ENCODE measurements at regions not wholly inside any gene's neighbourhood (a gene's known extent, or its start where the extent isn't known, plus 50 kb on each side); places are given as distances from the start of the nearest gene placed in this dataset.
"Not testable (repeated sequence)": the region's sequence is repeated elsewhere in the genome, so short reads cannot be mapped to it uniquely, and the experiment has no call there.

DNA sequence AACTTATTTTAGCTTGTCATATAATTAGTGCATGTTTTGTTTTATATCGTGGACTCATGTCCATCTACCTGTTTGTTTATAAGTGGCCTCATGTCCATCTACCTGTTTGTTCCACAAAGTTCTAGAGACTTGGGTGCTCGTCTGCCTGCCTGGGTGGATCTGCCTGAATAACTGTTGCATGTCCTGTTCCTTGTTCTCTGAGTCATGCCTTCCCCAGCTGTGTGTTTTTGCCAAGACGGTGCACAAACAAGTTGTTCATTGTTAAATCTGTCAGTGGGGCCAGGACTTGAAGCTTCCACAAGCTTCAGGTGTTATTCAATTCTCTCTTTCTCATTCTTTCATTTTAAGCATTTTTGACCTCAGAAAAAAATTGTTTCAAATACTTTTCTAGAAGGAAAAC, 358.0 kb upstream of the CITED2 start:
- intact Hi-C loops (cut with DNase I): no loop called here
- DNase-seq (ENCODE audit: missing footprints): no peak
- no peak for ATAC-seq

- no peak for ATAC-seq
- intact Hi-C loops (cut with DNase I): no loop called here
- no peak for DNase-seq (ENCODE audit: missing footprints)
Measured at GRCh38 chr6:139730340-139730974, 356.0 kb upstream of the CITED2 start.

DNA sequence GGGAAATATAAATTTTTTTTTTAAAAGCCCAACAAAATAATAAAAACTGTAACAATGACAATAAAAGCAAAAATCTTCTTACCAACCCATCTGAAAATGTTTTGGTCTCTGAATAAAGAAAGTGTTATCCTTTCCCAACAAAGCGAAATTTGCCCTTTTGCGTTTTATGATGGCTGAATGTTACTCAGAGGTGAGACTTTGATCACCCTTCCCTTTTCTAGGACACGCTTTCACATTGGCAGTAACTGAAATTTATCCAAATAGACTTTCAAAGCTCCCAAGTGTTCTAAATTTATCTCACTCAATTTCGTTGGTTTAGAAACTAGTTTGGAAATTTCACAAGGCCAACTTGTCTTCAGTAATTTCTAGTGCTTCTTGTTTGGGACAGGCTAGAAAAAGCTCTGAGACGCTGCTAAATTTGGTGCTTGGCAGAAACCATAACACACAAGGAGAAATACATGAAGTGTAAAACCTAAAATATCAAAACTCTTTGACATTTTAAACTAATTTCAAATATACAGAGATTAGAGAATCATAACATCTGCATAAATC, 354.5 kb upstream of the CITED2 start:
- DNase-seq (ENCODE audit: missing footprints): no peak
- ATAC-seq: no peak
- intact Hi-C loops (cut with DNase I): no loop called here

GRCh38 chr6:139726272-139726671, 351.8 kb upstream of the CITED2 start:
- DNase-seq (ENCODE audit: missing footprints); ATAC-seq; intact Hi-C loops (cut with DNase I): not testable (repeated sequence)

DNA sequence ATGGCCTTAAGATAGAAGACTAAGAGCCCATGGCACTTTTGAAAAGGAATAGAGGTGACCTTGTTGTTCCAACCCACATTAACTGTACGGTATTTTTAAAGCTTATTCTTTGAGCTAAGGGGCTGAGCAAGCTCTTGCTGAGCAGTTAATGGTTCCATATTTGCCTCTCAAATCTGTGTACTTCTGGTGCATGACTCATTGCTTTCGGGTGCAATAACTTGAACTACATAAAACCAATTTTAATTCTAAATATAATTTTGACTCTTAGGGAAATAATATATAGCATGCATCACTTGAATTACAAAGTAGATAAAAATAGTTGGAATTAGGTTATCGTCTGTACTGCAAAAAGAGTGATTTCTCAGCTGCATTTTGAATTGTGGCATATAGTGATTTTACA, 348.1 kb upstream of the CITED2 start:
- no peak for ATAC-seq
- intact Hi-C loops (cut with DNase I): no loop called here
- DNase-seq (ENCODE audit: missing footprints): no peak

DNA sequence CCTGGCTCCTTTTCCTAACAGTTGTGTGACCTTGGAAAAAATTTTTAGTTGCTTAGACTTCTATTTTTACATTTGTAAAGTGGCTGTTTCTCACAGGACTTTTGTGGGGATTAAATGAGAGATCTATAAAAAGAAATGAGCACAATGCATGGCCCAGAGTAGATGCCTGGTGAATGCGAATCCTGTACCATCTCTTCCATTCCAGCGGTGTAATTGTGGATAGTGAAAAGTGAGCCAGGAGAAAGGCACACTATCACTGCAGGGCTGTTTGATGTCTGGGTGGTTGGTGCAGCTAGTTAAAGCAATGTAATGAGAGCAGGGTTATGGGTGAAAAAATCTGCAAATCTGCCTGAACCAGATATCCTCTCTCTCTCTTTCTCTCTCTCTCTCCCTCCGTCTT, 347.5 kb upstream of the CITED2 start:
- intact Hi-C loops (cut with DNase I): no loop called here
- ATAC-seq (no peak), DNase-seq (ENCODE audit: missing footprints) (no peak)

GRCh38 chr6:139713900-139714506, 339.6 kb upstream of the CITED2 start:
- intact Hi-C loops (cut with DNase I): no loop called here
- ATAC-seq: no peak

DNA sequence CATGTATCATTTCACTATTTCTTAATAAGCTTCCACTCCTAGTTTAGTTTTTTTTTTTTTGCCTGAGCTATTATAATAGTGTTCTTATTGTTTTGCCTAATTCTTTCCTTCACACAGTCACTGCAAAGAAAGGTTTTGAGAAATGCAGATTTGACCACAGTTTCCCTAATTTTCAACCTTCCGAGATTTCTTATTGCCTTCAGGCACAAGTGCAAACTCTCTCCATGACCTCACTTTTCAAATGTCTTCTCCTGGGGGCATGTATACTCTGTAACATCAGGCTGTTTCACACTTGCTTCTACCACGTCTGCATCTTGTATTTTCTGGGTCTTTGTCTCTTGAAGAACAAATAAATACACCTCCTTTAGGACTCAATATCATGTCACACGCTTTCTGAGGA, 339.0 kb upstream of the CITED2 start:
- intact Hi-C loops (cut with DNase I): no loop called here
- no peak for ATAC-seq
- no peak for DNase-seq (ENCODE audit: missing footprints)

More at GRCh38 chr6:139713900-139714506, 339.6 kb upstream of the CITED2 start:
- no peak for DNase-seq (ENCODE audit: missing footprints)

GRCh38 chr6:139712830-139713229, 338.4 kb upstream of the CITED2 start:
- ATAC-seq: no peak
- DNase-seq (ENCODE audit: missing footprints): no peak
- intact Hi-C loops (cut with DNase I): no loop called here

DNA sequence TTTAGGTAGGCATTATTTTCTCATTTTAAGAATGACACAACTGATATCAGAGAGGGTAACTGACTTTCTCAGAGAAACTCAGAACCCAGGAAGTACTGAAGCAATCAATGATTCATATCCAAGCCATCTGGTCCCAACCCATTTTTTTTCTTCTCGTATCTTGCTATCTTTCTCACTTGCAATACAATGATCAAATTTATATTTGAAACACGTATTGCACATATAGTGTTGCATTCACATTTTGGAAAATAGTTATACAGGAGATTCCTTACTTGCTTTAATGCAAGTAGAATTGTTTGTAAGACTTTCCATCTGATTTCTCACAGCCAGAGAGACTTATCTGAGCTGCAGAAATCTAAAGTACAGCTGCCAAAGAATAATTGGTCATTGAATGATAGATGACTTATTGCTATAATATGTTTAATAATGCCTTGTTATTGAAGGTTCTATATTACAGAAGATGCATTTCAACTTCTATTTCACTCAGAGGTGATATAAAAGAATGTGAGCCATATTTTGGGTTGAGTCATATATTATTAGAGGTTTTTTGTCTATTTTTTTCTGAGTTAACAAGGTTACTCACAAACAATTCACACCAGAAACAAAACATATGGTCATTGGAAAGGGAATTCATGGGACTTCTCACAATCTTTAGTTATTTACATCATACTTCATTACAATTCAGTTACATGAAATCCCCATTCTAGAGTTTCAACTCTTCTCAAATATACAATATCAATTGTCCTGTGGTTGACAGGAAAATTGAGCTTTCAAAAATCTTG, 337.5 kb upstream of the CITED2 start:
- intact Hi-C loops (cut with DNase I): no loop called here
- DNase-seq (ENCODE audit: missing footprints) (no peak), ATAC-seq (no peak)

- ATAC-seq (peak; percentile 79), DNase-seq (ENCODE audit: missing footprints) (no peak)
- intact Hi-C loops (cut with DNase I): no loop called here
Measured at GRCh38 chr6:139710556-139710955, 336.1 kb upstream of the CITED2 start.

DNA sequence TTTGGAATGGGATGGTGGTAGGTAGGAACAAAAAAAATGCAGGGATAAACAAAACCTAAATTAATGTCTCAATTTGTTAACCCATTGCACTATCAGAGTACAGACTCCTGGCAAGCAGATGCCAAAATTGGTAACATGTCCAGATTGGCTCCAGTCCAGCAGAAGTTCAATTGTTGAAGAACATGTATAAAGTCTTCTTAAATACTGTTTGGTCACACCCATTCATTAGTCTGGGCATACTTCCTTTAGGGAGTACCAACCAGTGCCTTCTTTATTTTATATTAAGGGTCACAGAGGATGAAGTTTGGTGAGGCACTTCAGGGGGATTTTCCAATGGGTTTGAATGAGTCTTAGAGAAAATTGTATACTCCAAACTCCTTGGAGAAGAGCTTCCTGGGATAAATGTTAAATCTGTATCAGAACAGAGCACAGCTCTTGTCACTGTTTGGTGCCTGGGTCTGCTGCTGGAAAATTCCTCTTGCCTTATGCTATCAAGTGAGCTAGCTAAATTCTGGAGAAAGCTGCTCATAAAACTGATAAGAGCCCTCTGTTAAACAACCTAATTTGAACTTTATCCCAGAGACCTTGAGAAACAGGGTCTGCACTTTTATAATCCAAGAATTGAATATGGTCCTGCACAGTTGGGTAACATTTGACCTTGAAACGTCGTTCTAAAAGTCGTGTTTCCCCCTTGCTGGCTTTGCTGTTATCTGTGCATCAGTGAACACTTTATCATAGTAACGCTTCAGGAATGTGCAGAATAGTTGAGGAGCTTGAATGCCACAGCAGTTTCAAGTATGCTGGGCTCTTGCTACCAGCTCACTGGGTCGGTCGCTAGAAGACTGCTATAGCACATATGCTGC, 334.1 kb upstream of the CITED2 start:
- DNase-seq (ENCODE audit: missing footprints) (no peak), ATAC-seq (peak; percentile 49)
- intact Hi-C loops (cut with DNase I): no loop called here

DNA sequence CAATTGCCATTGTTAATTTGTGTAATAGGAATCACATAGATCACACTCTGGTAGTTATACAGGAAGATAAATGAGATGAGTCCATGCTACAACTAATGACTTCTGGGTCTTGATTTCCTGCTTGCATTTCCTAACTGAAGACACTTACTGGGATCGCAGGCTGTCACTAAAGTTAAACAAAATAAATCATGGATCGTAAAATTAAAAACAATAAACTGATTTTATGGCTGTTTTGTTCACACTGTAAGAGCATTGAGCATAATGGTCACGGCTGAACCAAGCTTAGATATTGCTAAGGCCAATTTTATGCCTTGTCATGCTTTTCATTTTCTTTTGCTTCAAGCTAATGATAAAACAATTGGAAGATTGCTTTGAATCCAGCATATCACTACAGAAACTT, 332.5 kb upstream of the CITED2 start:
- ATAC-seq (no peak), DNase-seq (ENCODE audit: missing footprints) (no peak)
- intact Hi-C loops (cut with DNase I): no loop called here

DNA sequence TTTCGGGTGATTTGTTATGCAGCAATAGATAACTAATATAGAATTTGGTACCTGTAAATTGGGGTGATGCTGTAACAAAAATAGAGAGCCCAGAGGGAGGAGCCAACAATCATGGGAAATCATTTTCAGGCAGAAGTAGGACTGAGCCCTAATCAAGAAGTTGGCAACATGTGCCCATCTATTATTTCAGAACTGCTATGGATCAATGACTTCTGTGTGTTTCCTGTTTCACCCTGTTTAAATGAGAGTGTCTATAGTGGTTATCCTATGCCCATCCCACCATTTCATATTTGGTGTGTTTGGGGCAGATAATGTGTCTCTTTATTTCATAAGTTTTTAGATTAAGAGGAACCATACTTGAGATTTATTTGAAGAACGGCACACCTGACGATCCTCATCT, 330.8 kb upstream of the CITED2 start:
- DNase-seq (ENCODE audit: missing footprints) (no peak), ATAC-seq (no peak)
- intact Hi-C loops (cut with DNase I): no loop called here

DNA sequence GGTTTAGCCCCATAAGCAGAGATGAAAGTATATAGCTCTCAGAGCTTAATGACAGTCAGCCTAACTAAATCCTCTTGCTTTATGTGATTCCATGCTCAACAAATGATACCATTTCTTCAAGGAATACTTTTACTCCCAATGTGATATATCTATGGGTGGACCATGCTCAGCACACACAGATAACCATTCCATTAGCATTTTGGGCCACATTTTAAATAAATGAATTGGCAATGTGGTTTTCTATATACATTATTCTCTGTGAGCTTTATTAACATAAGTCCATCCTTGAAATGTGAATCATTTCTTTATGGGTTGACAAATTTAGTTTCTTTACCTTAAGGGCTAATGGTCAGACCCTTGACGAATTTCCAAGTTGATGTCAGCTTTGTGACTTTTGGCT, 329.3 kb upstream of the CITED2 start:
- DNase-seq (ENCODE audit: missing footprints): no peak
- intact Hi-C loops (cut with DNase I): no loop called here

GRCh38 chr6:139702706-139703105, 328.3 kb upstream of the CITED2 start:
- DNase-seq (ENCODE audit: missing footprints): no peak
- ATAC-seq: no peak
- intact Hi-C loops (cut with DNase I): no loop called here

More for the DNA sequence above, 329.3 kb upstream of the CITED2 start:
- ATAC-seq: no peak

GRCh38 chr6:139701695-139702094, 327.2 kb upstream of the CITED2 start:
- DNase-seq (ENCODE audit: missing footprints): no peak
- no peak for ATAC-seq
- intact Hi-C loops (cut with DNase I): no loop called here

GRCh38 chr6:139701003-139701402, 326.6 kb upstream of the CITED2 start:
- intact Hi-C loops (cut with DNase I): no loop called here
- ATAC-seq (no peak), DNase-seq (ENCODE audit: missing footprints) (no peak)

- no peak for ATAC-seq
- no peak for DNase-seq (ENCODE audit: missing footprints)
- intact Hi-C loops (cut with DNase I): no loop called here
Measured at GRCh38 chr6:139699911-139700310, 325.5 kb upstream of the CITED2 start.
